ENCODE measurements at regions not wholly inside any gene's neighbourhood (a gene's known extent, or its start where the extent isn't known, plus 50 kb on each side); places are given as distances from the start of the nearest gene placed in this dataset.

DNA sequence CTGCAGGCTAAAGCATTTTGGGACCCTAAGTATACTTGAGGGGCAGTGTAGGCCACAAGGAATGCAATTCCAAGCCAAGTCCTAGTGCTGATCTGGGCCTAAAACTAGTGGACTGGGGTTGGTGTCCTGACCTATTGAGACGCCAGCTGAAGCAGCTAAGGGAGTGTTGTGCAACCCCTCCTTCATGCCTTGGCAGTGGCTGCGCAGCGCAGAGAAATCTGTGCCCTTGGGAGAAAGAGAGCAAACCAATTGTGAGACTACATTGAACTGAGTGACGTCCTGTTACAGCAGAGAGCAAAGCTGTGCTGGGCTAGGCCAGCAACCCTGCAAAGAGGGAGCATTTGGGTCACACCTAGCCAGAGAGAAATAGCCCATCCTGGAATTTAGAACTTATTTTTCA is 2715.0 kb upstream of the PCDH20 start:
- no peak overlapping the region for H4K5ac ChIP-seq (ENCODE audit: low read depth, low read length)
- no peak overlapping the region for H3K27ac ChIP-seq (ENCODE audit: insufficient read depth, low read length)
- no peak overlapping the region for H3K4me2 ChIP-seq (ENCODE audit: low read depth, low read length)
- in situ Hi-C loops (cut with MboI; ENCODE audit: low sequenced_read_pairs) = no loop called here
- H3K18ac ChIP-seq (ENCODE audit: low read depth, low read length) = no peak overlapping the region
- H2BK20ac ChIP-seq (ENCODE audit: low read depth, low read length) = no peak overlapping the region
- no peak overlapping the region for H3K23ac ChIP-seq (ENCODE audit: low read depth, low read length)
- DNase-seq (no peak), ATAC-seq (ENCODE audit: low read depth) (no peak)
- no peak overlapping the region for H3K4ac ChIP-seq (ENCODE audit: low read depth, low read length)
- H2BK5ac ChIP-seq (ENCODE audit: low read depth, low read length, poor library complexity, severe bottlenecking) = no peak overlapping the region
- no peak overlapping the region for H3K56ac ChIP-seq (ENCODE audit: extremely low read depth, insufficient read depth, low read length)
- no peaks in the 10 kb centered on the region for H3K79me1 ChIP-seq (ENCODE audit: low read depth in 1 of 2, low read length in 2 of 2)
- no peak overlapping the region for H4K8ac ChIP-seq (ENCODE audit: low read depth in 2 of 2, low read length in 2 of 2)
- peak overlapping the region; percentile 51 for H2AFZ ChIP-seq (replicated peaks; ENCODE audit: low read length, poor library complexity)
- intact Hi-C loops (cut with micrococcal nuclease) = no loop called here
- no peaks in the 10 kb centered on the region for H3K27me3 ChIP-seq (ENCODE audit: control insufficient read depth, insufficient read depth, low read length)
- TF ChIP-seq CHD1 (IDR thresholded peaks at IDR 0.05; ENCODE audit: low read depth, low read length) (no peak), RFX5 (IDR thresholded peaks at IDR 0.05; ENCODE audit: low read depth, low read length) (no peak), CEBPB (IDR thresholded peaks at IDR 0.05; ENCODE audit: low read depth, low read length) (0 out of 2 replicates have a peak, but pooled peaks have one; percentile 15), MAFK (IDR thresholded peaks at IDR 0.05; ENCODE audit: low read depth, low read length) (no peak)
- TF ChIP-seq, protein P1, sequence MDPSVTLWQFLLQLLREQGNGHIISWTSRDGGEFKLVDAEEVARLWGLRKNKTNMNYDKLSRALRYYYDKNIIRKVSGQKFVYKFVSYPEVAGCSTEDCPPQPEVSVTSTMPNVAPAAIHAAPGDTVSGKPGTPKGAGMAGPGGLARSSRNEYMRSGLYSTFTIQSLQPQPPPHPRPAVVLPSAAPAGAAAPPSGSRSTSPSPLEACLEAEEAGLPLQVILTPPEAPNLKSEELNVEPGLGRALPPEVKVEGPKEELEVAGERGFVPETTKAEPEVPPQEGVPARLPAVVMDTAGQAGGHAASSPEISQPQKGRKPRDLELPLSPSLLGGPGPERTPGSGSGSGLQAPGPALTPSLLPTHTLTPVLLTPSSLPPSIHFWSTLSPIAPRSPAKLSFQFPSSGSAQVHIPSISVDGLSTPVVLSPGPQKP (IDR thresholded peaks at IDR 0.05; ENCODE audit: borderline replicate concordance, low read depth, low read length) = no peak
- TF ChIP-seq, protein P2, sequence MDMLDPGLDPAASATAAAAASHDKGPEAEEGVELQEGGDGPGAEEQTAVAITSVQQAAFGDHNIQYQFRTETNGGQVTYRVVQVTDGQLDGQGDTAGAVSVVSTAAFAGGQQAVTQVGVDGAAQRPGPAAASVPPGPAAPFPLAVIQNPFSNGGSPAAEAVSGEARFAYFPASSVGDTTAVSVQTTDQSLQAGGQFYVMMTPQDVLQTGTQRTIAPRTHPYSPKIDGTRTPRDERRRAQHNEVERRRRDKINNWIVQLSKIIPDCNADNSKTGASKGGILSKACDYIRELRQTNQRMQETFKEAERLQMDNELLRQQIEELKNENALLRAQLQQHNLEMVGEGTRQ (IDR thresholded peaks at IDR 0.05; ENCODE audit: low read depth, low read length) = no peak
- H3K9me1 ChIP-seq (ENCODE audit: insufficient read depth, low read length) = no peaks in the 10 kb centered on the region
- BruUV-seq (replicated peaks) = no TSS peak
- no peaks in the 10 kb centered on the region for H3K9me3 ChIP-seq (ENCODE audit: control insufficient read depth, insufficient read depth, low read length)
- H2AK5ac ChIP-seq (ENCODE audit: low read depth, low read length) = no peak overlapping the region
- no peaks in the 10 kb centered on the region for H3K4me1 ChIP-seq (ENCODE audit: control insufficient read depth, insufficient read depth, low read length)
- no peak overlapping the region for H3K9ac ChIP-seq (ENCODE audit: low read depth, low read length)
- no peak overlapping the region for H2BK120ac ChIP-seq (ENCODE audit: low read depth, low read length)
- no peaks in the 10 kb centered on the region for H3K36me3 ChIP-seq (ENCODE audit: control insufficient read depth, insufficient read depth, low read length)
- POLR2A ChIA-PET (ENCODE audit: unreplicated experiment) = no interaction called here
- no peak overlapping the region for H2AK9ac ChIP-seq (replicated peaks; ENCODE audit: low read depth, low read length, poor library complexity)
- H3K4me3 ChIP-seq (ENCODE audit: insufficient read depth, low read depth, low read length) = no peak overlapping the region
- no peak overlapping the region for H2BK15ac ChIP-seq (ENCODE audit: low read depth, low read length)
- H4K91ac ChIP-seq (ENCODE audit: insufficient read depth, low read depth, low read length) = no peak overlapping the region
- no peak overlapping the region for H3K14ac ChIP-seq (replicated peaks; ENCODE audit: low read depth, low read length)
- dilution Hi-C loops (cut with HindIII; ENCODE audit: low sequenced_read_pairs, unreplicated experiment) = no loop called here
- no peaks in the 10 kb centered on the region for H4K20me1 ChIP-seq (ENCODE audit: insufficient read depth, low read length)
- no CpG with 5 or more reads among the region's 4 CpGs for WGBS, 2 experiments (ENCODE audit: extremely low coverage in 2 of 2, insufficient read length in 1 of 2)
- CTCF ChIA-PET = no interaction called here
